ENCODE measurements at regions not wholly inside any gene's neighbourhood (a gene's known extent, or its start where the extent isn't known, plus 50 kb on each side); places are given as distances from the start of the nearest gene placed in this dataset.

DNA sequence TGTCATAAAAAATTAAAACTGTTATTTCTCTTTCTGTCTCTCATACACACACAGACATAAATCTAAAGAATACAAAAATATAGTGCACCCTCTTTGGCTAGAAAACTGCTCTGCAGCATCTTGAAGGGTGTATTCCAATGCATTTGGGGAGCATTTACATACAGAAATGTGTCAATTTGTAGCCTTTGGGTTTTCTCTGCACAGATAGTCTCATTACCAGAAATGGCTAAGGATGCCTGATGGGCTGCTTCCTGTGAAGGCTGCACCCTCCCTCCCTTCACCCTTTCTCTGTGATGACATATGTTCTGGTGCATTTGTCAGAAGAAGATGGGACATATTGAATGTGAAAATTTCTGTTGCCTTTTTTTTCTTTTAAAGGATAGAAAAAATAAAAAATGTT lies 1239.3 kb downstream of the CDH11 start:
- no peak overlapping the region for H2AFZ ChIP-seq (ENCODE audit: low read length)
- no peaks in the 10 kb centered on the region for H3F3A ChIP-seq (ENCODE audit: insufficient read depth, low read length)
- no peaks in the 10 kb centered on the region for H3K9me2 ChIP-seq (replicated peaks; ENCODE audit: insufficient read depth, low read length)
- H3K4me1 ChIP-seq (ENCODE audit: low read length): no peaks in the 10 kb centered on the region
- no peaks in the 10 kb centered on the region for H3K9me3 ChIP-seq (replicated peaks; ENCODE audit: insufficient read depth, low read length)
- TF ChIP-seq EZH2phosphoT487 (IDR thresholded peaks at IDR 0.05; ENCODE audit: low read length) (no peak), EZH2 (optimal IDR thresholded peaks at IDR 0.05; ENCODE audit: low read depth, low read length) (no peak)
- TF ChIP-seq, protein P1, sequence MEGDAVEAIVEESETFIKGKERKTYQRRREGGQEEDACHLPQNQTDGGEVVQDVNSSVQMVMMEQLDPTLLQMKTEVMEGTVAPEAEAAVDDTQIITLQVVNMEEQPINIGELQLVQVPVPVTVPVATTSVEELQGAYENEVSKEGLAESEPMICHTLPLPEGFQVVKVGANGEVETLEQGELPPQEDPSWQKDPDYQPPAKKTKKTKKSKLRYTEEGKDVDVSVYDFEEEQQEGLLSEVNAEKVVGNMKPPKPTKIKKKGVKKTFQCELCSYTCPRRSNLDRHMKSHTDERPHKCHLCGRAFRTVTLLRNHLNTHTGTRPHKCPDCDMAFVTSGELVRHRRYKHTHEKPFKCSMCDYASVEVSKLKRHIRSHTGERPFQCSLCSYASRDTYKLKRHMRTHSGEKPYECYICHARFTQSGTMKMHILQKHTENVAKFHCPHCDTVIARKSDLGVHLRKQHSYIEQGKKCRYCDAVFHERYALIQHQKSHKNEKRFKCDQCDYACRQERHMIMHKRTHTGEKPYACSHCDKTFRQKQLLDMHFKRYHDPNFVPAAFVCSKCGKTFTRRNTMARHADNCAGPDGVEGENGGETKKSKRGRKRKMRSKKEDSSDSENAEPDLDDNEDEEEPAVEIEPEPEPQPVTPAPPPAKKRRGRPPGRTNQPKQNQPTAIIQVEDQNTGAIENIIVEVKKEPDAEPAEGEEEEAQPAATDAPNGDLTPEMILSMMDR (IDR thresholded peaks at IDR 0.05; ENCODE audit: low read length): no peak
- no peaks in the 10 kb centered on the region for H3K79me2 ChIP-seq (ENCODE audit: low read length)
- no peak overlapping the region for H3K27ac ChIP-seq (ENCODE audit: low read length)
- no peak overlapping the region for H3K9ac ChIP-seq (ENCODE audit: low read length)
- H3K4me2 ChIP-seq (ENCODE audit: low read depth, low read length): no peak overlapping the region
- H4K20me1 ChIP-seq (ENCODE audit: insufficient read depth, low read length): no peaks in the 10 kb centered on the region
- no peaks in the 10 kb centered on the region for H3K27me3 ChIP-seq (replicated peaks; ENCODE audit: insufficient read depth, low read length)
- no peak for DNase-seq
- no peak overlapping the region for H3K4me3 ChIP-seq (ENCODE audit: low read length)
- H3K36me3 ChIP-seq (replicated peaks; ENCODE audit: insufficient read depth, low read length): no peaks in the 10 kb centered on the region

DNA sequence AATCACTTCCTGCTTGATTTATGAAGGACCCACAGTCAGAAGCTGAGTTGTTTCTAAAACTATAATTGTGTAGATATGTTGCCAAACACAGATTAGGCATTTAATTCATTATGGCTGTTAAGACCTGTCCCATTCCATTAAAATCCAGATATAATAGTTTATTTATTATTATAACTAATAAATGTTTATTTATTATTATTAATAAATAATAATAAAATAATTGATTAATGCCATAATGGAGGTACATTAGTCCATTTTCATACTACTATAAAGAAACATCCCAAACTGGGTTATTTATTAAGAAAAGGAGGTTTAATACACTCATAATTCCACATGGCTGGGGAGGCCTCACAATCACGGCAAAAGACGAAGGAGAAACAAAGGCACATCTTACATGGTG lies 1240.9 kb downstream of the CDH11 start:
- Histone ChIP-seq H3K9me3 (replicated peaks; ENCODE audit: insufficient read depth, low read length) (no peaks in the 10 kb centered on the region), H3K27ac (ENCODE audit: low read length) (no peak overlapping the region), H3K4me3 (ENCODE audit: low read length) (no peak overlapping the region), H3K9ac (ENCODE audit: low read length) (no peak overlapping the region), H4K20me1 (ENCODE audit: insufficient read depth, low read length) (no peaks in the 10 kb centered on the region), H3K4me1 (ENCODE audit: low read length) (no peaks in the 10 kb centered on the region), H3K27me3 (replicated peaks; ENCODE audit: insufficient read depth, low read length) (no peaks in the 10 kb centered on the region), H3K36me3 (replicated peaks; ENCODE audit: insufficient read depth, low read length) (no peaks in the 10 kb centered on the region), H3K9me2 (replicated peaks; ENCODE audit: insufficient read depth, low read length) (no peaks in the 10 kb centered on the region), H3F3A (ENCODE audit: insufficient read depth, low read length) (no peaks in the 10 kb centered on the region), H2AFZ (ENCODE audit: low read length) (no peak overlapping the region), H3K4me2 (ENCODE audit: low read depth, low read length) (no peak overlapping the region), H3K79me2 (ENCODE audit: low read length) (no peaks in the 10 kb centered on the region)
- DNase-seq: no peak
- TF ChIP-seq, protein P1 (IDR thresholded peaks at IDR 0.05; ENCODE audit: low read length): no peak
- TF ChIP-seq EZH2phosphoT487 (IDR thresholded peaks at IDR 0.05; ENCODE audit: low read length): no peak
- TF ChIP-seq EZH2 (optimal IDR thresholded peaks at IDR 0.05; ENCODE audit: low read depth, low read length): no peak

DNA sequence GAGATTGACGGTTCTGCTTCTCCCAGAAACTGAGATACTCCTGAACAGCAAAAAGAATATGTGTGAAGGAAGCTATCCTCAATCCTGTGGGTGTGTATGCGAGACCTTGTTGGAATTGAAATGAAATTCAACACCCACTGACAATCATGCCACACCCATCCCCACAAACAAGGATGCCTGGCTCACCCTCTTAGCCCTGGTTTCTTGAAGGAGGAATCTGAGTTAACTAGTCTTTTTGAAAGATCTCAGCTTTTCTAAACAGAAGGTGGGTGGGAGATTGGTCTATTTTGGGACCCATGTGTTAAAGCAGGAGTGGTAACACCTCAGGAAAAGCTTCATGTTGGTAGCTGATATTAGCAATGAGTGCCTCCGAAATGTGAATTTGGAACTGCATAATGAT lies 1244.5 kb downstream of the CDH11 start:
- Histone ChIP-seq H3K27ac (ENCODE audit: low read length) (no peak overlapping the region), H3K4me3 (ENCODE audit: low read length) (no peak overlapping the region), H3K4me1 (ENCODE audit: low read length) (no peaks in the 10 kb centered on the region), H4K20me1 (ENCODE audit: insufficient read depth, low read length) (no peaks in the 10 kb centered on the region), H3K9ac (ENCODE audit: low read length) (no peak overlapping the region), H3K36me3 (replicated peaks; ENCODE audit: insufficient read depth, low read length) (no peaks in the 10 kb centered on the region), H3K9me2 (replicated peaks; ENCODE audit: insufficient read depth, low read length) (no peaks in the 10 kb centered on the region), H3F3A (ENCODE audit: insufficient read depth, low read length) (no peaks in the 10 kb centered on the region), H3K27me3 (replicated peaks; ENCODE audit: insufficient read depth, low read length) (no peaks in the 10 kb centered on the region), H2AFZ (ENCODE audit: low read length) (no peak overlapping the region), H3K79me2 (ENCODE audit: low read length) (no peaks in the 10 kb centered on the region), H3K9me3 (replicated peaks; ENCODE audit: insufficient read depth, low read length) (no peaks in the 10 kb centered on the region), H3K4me2 (ENCODE audit: low read depth, low read length) (no peak overlapping the region)
- TF ChIP-seq, protein P1 (IDR thresholded peaks at IDR 0.05; ENCODE audit: low read length): no peak
- TF ChIP-seq EZH2phosphoT487 (IDR thresholded peaks at IDR 0.05; ENCODE audit: low read length) (no peak), EZH2 (optimal IDR thresholded peaks at IDR 0.05; ENCODE audit: low read depth, low read length) (no peak)
- no peak for DNase-seq
